HG03097 (cell line): ENCODE measurements at regions not wholly inside any gene's neighbourhood (a gene's known extent, or its start where the extent isn't known, plus 50 kb on each side); places are given as distances from the start of the nearest gene placed in this dataset.

Source experiments
- ATAC-seq: cut with Tn5 transposase; IDR thresholded peaks from one replicate; pipeline ENCODE4 v1.9.1; 2021; ENCODE audit not compliant: unreplicated experiment, low FRiP score

DNA sequence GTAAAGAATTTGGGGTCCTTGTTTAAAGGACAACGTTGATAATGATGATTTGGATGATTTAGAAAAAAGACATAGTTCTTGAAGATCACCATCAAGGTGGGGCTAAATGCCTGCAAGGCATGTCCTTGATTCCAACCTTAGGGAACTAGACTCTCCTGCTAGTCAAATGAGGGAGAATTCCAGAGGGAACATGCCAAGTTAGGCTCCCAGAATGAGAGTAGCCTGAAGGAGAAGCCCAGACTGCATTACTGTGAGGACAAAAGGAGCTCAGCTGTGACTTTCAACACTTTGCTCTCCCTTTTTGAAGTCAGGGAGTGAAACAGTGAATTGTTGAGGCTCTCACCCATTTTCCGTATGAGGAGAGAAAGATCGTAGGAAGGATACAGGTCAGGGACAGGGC is 95.2 kb upstream of the TBX3 start:
- no peak for ATAC-seq

DNA sequence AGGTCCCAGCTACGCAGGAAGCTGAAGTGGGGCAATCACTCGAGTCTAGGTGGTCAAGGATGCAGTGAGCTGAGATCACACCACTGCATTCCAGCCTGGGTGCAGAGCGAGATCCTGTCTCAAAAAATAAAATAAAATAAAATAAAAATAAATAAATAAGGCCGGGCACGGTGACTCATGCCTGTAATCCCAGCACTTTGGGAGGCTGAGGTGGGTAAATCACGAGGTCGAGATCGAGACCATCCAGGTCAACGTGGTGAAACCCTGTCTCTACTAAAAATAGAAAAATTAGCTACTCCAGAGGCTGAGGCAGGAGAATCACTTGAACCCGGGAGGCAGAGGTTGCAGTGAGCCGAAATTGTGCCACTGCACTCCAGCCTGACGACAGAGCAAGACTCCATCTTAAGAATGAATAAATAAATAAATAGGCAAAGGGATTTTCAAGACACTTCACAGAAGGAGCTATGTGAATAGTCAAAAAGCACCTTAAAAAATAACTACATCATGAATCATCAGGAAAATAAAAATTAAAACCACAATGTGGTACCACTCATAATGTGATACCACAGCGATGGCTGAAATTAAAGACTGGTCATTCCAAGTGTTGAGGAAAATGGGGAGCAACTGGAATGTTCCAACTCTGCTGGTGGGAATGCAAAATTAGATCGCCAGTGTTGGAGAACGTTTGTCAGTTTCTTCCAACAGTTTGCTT is 92.9 kb upstream of the TBX3 start:
- ATAC-seq: no peak

GRCh38 chr12:114774699-114775098 is 90.7 kb upstream of the TBX3 start:
- no peak for ATAC-seq

DNA sequence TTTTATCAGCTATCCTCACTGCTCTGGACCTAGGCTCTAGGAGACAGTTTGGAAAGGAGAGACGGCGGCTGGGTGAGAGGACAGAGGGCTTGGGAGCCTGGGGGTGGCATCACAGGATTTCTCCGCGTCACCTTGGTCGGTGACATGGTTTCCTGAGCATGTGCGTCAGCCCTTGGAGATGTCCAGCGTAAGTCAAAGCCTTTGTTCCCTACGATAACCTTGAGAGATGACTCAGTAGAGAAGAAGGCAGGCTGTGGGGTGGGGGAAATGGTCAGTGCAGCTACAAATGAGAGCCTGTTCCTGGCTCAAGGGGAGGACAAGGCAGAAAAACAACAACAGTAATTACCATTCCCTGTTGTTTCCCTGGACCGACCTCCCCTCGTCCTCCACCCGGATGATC is 90.2 kb upstream of the TBX3 start:
- no peak for ATAC-seq

DNA sequence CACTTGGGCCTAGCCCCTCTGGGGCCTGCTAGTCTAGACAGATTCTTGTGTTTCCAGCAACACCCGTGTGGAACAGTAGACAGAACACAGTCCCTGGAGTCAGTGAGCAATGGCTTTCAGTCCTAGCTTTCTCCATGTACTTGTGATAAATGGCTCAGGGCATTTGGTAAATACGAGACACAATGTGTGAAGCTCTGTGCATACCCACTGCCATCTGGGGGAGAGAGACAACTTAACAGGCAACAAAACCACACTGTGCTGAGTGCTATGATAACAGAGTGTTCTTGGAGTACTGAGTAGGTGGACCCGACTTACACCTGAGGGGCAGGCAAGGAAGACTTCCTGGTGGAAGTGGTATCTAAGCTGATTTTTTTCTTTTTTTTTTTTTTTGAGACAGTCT is 86.3 kb upstream of the TBX3 start:
- no peak for ATAC-seq

GRCh38 chr12:114769634-114770033 is 85.7 kb upstream of the TBX3 start:
- no peak for ATAC-seq

DNA sequence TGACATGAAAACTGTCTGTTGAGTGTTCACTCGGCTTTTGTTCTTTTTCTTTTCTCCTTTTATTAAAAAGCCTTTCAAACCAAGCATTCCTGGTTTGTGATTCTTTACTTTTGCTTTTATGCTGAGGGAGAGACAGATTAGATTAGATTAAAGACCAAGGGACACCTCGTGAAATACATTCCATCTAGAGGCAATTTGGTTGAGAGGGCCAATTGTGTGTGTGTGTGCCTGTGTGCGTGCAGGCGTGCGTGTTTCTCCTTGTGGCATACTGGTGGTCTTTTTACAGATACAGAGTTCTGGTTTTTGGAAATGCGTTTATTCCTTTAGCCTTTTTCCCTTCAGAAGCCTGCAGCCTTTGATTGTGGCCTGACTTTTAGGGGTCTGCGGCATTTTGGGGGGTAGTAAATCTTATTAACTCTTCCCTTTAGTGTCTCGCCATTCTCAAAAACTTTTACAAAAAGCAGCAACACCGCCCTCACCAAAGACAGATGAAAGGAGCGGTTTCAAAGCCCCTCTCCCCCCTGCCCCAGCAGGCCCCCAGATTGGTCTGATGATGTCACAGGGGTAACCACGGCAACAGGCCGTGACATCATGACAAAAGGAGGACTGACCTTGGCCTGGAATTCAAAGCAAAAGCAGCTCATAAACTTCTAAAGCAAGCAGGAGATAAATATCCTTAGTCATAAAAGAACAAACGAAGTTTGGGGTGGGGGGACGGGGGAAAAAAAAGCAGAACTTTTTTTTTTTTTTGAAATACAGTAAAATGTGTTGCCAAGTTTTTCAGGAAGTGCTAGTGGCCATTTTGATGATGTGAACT is 84.1 kb upstream of the TBX3 start:
- ATAC-seq: no peak

DNA sequence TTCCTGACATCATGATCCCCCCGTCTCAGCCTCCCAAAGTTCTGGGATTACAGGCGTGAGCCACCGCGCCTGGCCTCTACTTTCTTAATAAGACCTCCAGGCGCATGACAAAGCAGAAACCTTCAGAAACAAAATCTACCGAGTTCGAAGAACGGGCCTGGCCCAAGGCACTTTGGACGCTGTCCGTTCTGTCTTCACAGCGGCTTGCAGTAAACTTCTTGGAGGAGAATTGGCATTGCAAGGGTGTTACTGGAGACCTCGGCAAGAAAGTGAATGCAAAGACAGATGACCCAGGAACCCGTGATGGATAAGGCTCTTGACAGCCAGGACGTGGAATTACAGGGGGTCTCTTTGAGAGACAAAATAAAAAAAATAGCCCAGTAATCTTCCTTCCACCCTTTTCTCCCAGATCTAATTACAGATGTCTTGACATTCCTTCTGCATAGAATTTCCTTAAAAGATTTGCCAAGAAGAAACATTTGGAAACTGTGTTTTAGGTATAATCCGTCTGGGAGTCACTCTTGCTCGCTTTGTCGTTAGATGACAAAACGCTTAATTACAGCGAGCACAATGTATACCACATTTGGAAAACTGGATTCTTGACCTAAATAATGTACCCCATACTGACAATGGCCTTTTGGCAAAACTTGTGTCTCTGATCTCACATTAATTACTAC is 83.2 kb upstream of the TBX3 start:
- no peak for ATAC-seq

DNA sequence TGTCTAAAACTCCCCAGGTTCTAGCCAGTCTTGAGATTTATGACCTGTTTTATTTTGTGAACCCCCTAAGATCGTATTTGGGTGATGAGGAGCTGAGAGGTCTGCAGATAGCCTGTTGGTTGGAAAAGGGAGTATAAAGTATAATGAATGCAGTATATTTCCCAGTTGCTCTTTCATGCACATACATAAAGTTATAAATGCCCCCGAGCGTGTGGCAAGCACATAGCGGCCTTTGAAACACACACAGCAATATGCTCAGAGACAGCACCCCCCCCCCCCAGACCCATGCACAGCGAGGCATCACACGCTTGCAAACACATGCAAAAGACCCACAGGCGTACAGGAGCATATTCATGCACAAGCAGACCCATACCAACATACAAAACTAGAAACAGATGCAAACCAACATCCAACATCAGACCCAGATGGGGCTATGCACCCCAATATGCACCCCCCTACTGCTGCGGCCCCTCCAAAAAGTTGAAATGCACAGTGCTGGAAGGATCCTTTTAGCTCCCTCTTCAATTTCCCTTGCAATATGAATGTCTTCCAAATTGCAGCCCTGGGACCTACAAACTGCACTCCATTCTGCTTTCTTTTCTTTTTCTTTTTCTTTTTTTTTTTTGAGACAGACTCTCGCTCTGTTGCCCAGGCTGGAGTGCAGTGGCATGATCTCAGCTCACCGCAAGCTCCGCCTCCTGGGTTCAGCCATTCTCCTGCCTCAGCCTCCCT is 82.2 kb upstream of the TBX3 start:
- ATAC-seq: no peak

- no peak for ATAC-seq
Measured at GRCh38 chr12:114764510-114764909, 80.5 kb upstream of the TBX3 start.

- no peak for ATAC-seq
Measured at GRCh38 chr12:114762490-114763110, 78.6 kb upstream of the TBX3 start.

DNA sequence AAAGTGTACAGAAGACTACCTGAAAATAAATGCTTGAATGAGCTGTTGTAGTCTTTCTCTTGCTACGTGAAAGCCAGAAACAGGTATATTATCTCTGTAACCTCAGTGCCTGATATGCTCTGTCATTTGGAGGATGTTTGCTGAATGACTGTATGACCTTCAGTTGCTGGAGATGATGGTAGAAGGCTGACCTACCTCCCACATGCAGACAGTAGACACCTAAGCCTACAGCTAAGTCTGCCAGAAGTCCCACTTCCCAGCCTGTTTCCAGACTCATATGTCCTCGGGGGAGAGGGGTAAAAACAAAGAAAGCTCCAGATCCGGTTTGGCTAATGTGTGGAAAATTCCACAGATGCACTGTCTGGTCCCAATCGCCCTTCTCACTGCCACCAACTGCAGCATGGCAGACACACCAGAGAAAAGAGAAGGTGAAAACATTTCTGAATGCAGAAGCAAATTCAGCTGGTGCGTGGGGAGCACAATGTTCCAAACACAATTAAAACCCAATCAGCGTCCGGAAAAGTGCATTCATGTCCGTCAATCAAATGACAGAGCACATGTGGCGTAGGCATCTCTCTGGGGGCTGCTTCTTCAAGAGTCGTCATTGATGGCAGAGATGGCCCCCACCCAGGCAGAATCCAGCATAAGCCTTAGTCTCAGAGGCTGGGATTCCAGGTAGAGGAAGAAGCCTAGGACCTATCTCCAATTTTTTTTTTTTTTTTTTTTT is 76.3 kb upstream of the TBX3 start:
- ATAC-seq: no peak

- no peak for ATAC-seq
Measured at GRCh38 chr12:114759635-114760034, 75.7 kb upstream of the TBX3 start.

GRCh38 chr12:114757684-114758325 is 73.8 kb upstream of the TBX3 start:
- no peak for ATAC-seq

GRCh38 chr12:114752217-114752616 is 68.2 kb upstream of the TBX3 start:
- ATAC-seq: no peak

DNA sequence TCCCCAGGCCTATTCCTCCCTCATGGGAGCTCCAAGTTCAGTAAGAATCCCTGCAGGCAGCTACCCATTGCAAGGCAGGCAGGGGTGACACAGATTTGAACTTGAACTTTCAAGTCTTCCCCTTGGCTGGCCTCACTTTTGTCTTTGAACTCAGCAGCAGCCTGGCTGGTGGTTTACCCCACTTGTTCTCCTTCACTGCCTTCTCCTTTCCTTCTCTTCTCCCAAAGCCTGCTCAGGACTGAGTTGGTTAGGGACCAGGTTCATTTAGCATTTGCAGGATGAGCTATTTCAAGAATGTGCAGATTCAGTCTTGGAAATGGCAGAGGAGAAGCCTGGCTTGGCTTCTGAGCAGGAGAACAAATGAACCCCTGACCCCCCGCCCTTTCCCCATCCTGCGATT is 67.7 kb upstream of the TBX3 start:
- ATAC-seq: no peak

GRCh38 chr12:114750917-114751316 is 66.9 kb upstream of the TBX3 start:
- ATAC-seq: no peak

DNA sequence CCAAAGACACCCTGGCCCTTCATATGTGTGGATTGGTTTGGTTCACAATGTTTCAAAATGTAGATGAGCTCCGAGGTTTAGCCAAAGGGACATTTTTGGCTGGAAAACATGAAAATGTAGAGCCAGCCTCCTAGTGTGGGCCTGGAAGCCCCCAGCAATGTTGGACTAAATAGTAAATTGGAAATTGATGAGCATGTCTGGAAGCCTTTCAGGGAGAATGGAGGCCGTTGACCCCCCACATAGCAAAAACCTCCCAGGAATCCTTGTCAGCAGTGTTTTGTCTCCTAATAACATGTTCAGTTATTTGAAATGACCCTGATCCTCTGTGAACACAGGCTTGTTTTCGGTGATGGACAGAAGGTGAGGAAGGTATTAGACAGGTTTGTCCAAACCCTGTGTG is 65.1 kb upstream of the TBX3 start:
- no peak for ATAC-seq
